ENCODE measurements at regions not wholly inside any gene's neighbourhood (a gene's known extent, or its start where the extent isn't known, plus 50 kb on each side); places are given as distances from the start of the nearest gene placed in this dataset.
A peak's percentile ranks its signal among the peaks of the same experiment; 100 is the strongest.

DNA sequence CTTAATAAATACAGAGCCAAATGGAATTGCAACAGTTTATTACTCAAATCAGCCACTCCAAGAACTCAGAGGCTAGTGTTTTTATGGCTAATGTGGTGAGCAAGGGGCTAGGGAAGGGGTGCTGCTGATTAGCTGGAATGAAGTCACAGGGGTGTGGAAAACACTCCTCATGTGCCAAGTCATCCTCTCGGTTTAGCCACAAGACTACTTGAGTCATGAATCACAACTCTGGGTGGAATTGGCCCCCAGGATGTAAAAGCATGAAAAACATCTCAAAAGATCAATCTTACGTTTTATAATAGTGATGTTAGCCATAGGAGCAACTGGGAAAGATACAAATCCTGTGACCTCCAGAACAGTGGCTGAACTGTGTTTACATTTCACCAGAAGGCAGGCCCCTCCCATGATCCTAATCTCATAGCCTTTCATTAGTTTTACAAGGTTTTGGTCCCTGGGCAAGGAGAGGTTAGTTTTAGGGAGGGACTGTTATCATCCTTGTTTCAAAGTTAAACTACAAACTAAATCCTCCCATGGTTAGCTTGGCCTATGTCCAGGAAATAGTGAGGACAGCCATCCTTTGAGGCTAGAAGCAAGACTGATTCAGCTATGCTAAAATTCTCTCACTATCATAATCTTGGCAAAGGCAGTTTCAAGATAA, 2020.1 kb upstream of the PCDH20 start:
- no peak for DNase-seq (ENCODE audit: low read depth, low spot score)
- no peak for TF ChIP-seq FOXP2 (optimal IDR thresholded peaks at IDR 0.05; ENCODE audit: control extremely low read depth, extremely low read length, insufficient read depth)
- TF ChIP-seq POLR2AphosphoS5 (IDR thresholded peaks at IDR 0.05; ENCODE audit: borderline replicate concordance, low read depth, low read length), result no peak
- TF ChIP-seq EZH2 (IDR thresholded peaks at IDR 0.05), result no peak
- Histone ChIP-seq H3K36me3 (ENCODE audit: insufficient read depth, low read length) (no peaks in the 10 kb centered on the region), H3K27ac (no peak overlapping the region), H3K9ac (ENCODE audit: insufficient read length) (no peak overlapping the region), H3K4me3 (no peak overlapping the region), H3K9me3 (ENCODE audit: low read depth, low read length) (no peaks in the 10 kb centered on the region)

DNA sequence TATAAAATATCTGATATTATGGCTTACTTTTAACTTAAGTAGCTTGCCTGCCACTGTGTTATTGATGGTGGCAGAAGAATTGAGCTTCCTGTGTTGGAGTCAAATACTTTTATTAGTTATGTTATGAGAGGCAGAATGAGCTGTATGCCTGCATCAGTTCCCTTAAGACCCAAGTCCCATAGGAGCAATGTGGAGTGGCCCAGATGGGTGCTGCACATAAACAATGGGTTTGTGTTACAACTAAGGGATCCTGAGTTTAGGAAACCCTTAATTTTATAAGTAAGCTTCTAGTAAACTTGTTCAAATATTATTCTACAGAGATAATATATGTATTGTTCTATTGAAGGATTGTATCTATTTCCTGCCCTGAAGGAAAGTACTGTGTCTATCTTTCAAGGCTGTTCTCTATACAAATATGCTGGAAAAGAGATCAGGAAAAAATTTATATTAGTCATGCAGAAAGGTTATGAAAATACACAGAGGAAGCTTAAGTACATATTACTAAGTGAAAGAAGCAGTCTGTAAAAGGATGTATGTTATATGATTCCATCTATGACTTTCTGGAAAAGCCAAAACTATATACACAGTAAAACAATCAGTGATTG, 2018.0 kb upstream of the PCDH20 start:
- H3K9ac ChIP-seq (ENCODE audit: insufficient read length), result no peak overlapping the region
- DNase-seq (ENCODE audit: low read depth, low spot score), result no peak

DNA sequence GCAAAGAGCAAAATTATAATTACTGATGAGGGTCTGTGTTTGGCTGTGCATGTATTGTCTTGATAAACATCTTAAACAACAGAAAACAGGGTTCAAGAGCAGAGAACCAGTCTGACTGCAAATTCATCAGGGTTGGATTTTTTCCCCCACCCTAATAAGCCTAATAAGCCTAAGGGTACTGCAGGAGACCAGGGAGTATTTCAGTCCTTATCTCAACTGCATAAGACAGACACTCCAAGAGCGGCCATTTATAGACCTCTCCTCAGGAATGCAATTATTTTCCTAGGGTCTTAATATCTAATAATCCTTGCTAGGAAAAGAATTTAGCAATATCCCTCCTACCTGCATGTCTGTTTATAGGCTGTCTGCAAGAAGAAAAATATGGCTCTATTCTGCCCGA, 2011.5 kb upstream of the PCDH20 start:
- H3K27ac ChIP-seq, result no peak overlapping the region

More for the DNA sequence above, 2018.0 kb upstream of the PCDH20 start:
- H3K36me3 ChIP-seq (ENCODE audit: insufficient read depth, low read length), result no peaks in the 10 kb centered on the region
- H3K27ac ChIP-seq, result peak overlapping the region; percentile 49; the same call in 1 of the 2 replicates
- H3K9me3 ChIP-seq (ENCODE audit: low read depth, low read length), result no peaks in the 10 kb centered on the region
- no peak for TF ChIP-seq EZH2 (IDR thresholded peaks at IDR 0.05)
- TF ChIP-seq FOXP2 (optimal IDR thresholded peaks at IDR 0.05; ENCODE audit: control extremely low read depth, extremely low read length, insufficient read depth), result no peak
- TF ChIP-seq POLR2AphosphoS5 (IDR thresholded peaks at IDR 0.05; ENCODE audit: borderline replicate concordance, low read depth, low read length), result no peak
- H3K4me3 ChIP-seq, result no peak overlapping the region

DNA sequence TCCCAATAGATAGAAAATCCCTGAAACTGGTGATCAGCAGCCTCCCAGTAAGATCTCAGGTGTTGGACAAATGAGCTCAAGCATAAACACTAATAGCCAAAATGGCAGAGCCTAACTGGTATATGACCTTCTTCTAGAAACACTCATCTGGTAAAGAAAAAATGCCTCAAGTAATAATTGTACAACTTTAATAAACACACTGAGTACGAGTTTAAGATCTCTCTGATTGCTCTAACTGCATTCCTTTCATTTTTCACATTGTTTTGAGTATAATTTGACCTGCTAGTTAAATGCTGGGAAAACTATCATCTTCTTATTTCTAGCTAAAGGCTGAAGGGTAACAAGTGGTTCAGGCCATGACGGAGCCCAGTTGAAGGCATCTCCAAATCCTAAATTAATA, 2009.5 kb upstream of the PCDH20 start:
- H3K4me3 ChIP-seq, result no peak overlapping the region
- no peak for DNase-seq (ENCODE audit: low read depth, low spot score)
- no peaks in the 10 kb centered on the region for H3K36me3 ChIP-seq (ENCODE audit: insufficient read depth, low read length)
- TF ChIP-seq EZH2 (IDR thresholded peaks at IDR 0.05), result no peak
- TF ChIP-seq FOXP2 (optimal IDR thresholded peaks at IDR 0.05; ENCODE audit: control extremely low read depth, extremely low read length, insufficient read depth), result no peak
- no peak for TF ChIP-seq POLR2AphosphoS5 (IDR thresholded peaks at IDR 0.05; ENCODE audit: borderline replicate concordance, low read depth, low read length)
- no peak overlapping the region for H3K9ac ChIP-seq (ENCODE audit: insufficient read length)
- H3K9me3 ChIP-seq (ENCODE audit: low read depth, low read length), result no peaks in the 10 kb centered on the region
- no peak overlapping the region for H3K27ac ChIP-seq

More for the DNA sequence above, 2011.5 kb upstream of the PCDH20 start:
- H3K4me3 ChIP-seq, result no peak overlapping the region
- H3K9ac ChIP-seq (ENCODE audit: insufficient read length), result no peak overlapping the region
- no peaks in the 10 kb centered on the region for H3K9me3 ChIP-seq (ENCODE audit: low read depth, low read length)
- no peak for TF ChIP-seq FOXP2 (optimal IDR thresholded peaks at IDR 0.05; ENCODE audit: control extremely low read depth, extremely low read length, insufficient read depth)
- no peaks in the 10 kb centered on the region for H3K36me3 ChIP-seq (ENCODE audit: insufficient read depth, low read length)
- DNase-seq (ENCODE audit: low read depth, low spot score), result no peak

DNA sequence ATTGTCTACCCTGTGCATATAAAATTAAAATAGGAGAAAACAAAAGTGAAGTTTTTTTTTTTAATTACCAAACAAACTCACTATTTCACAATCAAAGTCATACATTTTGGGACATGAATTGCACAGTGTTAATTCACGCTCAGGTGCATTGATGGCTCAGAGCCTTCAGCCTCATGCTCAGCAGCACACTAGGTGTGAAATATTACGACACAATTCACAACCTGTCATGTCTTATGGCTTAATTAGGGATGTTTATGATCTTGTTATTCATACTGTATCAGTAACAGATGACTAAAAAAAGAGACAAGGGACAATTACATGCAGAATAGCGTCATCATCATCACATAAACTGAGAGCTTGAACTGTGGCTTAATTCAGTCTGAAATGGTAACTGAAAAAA, 2005.5 kb upstream of the PCDH20 start:
- TF ChIP-seq FOXP2 (optimal IDR thresholded peaks at IDR 0.05; ENCODE audit: control extremely low read depth, extremely low read length, insufficient read depth) (no peak), POLR2AphosphoS5 (IDR thresholded peaks at IDR 0.05; ENCODE audit: borderline replicate concordance, low read depth, low read length) (no peak), EZH2 (IDR thresholded peaks at IDR 0.05) (no peak)
- Histone ChIP-seq H3K27ac (no peak overlapping the region), H3K4me3 (no peak overlapping the region), H3K36me3 (ENCODE audit: insufficient read depth, low read length) (no peaks in the 10 kb centered on the region), H3K9me3 (ENCODE audit: low read depth, low read length) (no peaks in the 10 kb centered on the region), H3K9ac (ENCODE audit: insufficient read length) (no peak overlapping the region)
- DNase-seq (ENCODE audit: low read depth, low spot score), result no peak

DNA sequence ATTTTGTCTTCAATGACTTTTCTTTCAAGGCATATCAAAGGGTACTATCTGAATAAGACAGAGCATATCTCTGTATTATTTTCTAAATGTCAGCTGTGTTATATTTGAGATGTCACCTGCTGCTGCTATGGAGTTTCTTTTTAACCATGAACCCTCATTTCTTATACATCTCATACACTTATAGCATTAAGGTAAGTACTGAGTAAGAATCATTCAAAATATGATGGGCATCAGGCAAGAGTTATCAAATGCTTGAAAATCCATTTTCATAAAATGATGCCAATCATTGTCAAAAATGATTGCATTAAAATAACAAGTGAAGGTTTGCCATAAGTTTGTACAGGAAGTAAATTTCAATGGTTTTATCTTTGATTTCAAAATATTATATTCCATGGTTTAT, 2005.0 kb upstream of the PCDH20 start:
- Histone ChIP-seq H3K27ac (no peak overlapping the region), H3K4me3 (no peak overlapping the region), H3K9ac (ENCODE audit: insufficient read length) (no peak overlapping the region), H3K9me3 (ENCODE audit: low read depth, low read length) (no peaks in the 10 kb centered on the region), H3K36me3 (ENCODE audit: insufficient read depth, low read length) (no peaks in the 10 kb centered on the region)
- no peak for DNase-seq (ENCODE audit: low read depth, low spot score)
- no peak for TF ChIP-seq EZH2 (IDR thresholded peaks at IDR 0.05)
- TF ChIP-seq FOXP2 (optimal IDR thresholded peaks at IDR 0.05; ENCODE audit: control extremely low read depth, extremely low read length, insufficient read depth), result no peak
- no peak for TF ChIP-seq POLR2AphosphoS5 (IDR thresholded peaks at IDR 0.05; ENCODE audit: borderline replicate concordance, low read depth, low read length)

DNA sequence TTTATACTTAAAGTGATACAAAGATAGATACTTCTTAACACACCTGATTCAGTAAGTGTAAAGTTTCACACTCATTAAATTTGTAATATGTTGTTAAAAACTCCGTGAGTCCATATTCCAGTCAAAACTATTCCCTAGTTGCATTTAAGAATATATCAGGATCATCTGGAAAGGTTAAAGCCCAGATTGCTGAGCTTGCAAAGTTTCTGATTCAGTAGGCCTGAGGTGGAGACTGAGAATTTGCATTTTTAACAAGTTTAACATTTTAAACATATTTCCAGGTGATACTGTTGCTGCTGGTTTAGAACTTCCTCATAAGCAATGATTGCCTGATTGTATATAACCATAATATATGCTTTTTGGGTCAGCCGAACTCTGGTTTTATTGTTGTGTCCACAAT, 1998.6 kb upstream of the PCDH20 start:
- no peaks in the 10 kb centered on the region for H3K36me3 ChIP-seq (ENCODE audit: insufficient read depth, low read length)
- TF ChIP-seq EZH2 (IDR thresholded peaks at IDR 0.05) (no peak), FOXP2 (optimal IDR thresholded peaks at IDR 0.05; ENCODE audit: control extremely low read depth, extremely low read length, insufficient read depth) (no peak), POLR2AphosphoS5 (IDR thresholded peaks at IDR 0.05; ENCODE audit: borderline replicate concordance, low read depth, low read length) (no peak)

DNA sequence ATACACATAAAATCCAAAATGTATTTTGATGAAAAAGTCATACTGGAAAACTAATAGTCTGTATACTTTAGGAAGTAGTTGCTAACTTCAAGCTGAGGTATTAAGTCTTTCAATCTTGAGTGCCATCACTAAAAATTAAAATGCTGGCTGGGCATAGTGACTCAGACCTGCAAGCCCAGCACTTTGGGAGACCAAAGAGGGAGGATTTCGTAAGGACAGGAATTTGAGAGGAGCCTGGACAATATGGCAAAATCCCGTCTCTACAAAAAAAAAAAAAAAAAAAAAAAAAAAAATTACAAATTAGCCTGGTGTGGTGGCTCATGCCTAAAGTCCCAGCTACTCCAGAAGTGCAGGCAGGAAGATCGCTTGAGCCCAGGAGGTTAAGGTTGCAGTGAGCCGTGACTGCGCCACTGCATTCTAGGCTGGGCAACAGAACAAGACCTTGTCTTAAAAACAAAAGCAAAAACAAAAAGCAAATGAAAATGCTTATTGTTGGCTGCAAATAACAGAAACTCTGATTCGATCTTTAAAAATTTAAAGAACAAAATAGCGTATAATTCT, 1994.2 kb upstream of the PCDH20 start:
- no peaks in the 10 kb centered on the region for H3K9me3 ChIP-seq (ENCODE audit: low read depth, low read length)
- H3K27ac ChIP-seq, result peak overlapping the region; percentile 80
- H3K4me3 ChIP-seq, result peak overlapping the region; percentile 71
- no peak for DNase-seq (ENCODE audit: low read depth, low spot score)
- peak overlapping the region; percentile 48 for H3K9ac ChIP-seq (ENCODE audit: insufficient read length)
- TF ChIP-seq EZH2 (IDR thresholded peaks at IDR 0.05), result no peak
- TF ChIP-seq POLR2AphosphoS5 (IDR thresholded peaks at IDR 0.05; ENCODE audit: borderline replicate concordance, low read depth, low read length), result no peak
- no peak for TF ChIP-seq FOXP2 (optimal IDR thresholded peaks at IDR 0.05; ENCODE audit: control extremely low read depth, extremely low read length, insufficient read depth)
- no peaks in the 10 kb centered on the region for H3K36me3 ChIP-seq (ENCODE audit: insufficient read depth, low read length)

More for the DNA sequence above, 1998.6 kb upstream of the PCDH20 start:
- Histone ChIP-seq H3K9me3 (ENCODE audit: low read depth, low read length) (no peaks in the 10 kb centered on the region), H3K4me3 (no peak overlapping the region), H3K9ac (ENCODE audit: insufficient read length) (no peak overlapping the region), H3K27ac (no peak overlapping the region)
- DNase-seq (ENCODE audit: low read depth, low spot score), result no peak
